ENCODE measurements at regions not wholly inside any gene's neighbourhood (a gene's known extent, or its start where the extent isn't known, plus 50 kb on each side); places are given as distances from the start of the nearest gene placed in this dataset.

DNA sequence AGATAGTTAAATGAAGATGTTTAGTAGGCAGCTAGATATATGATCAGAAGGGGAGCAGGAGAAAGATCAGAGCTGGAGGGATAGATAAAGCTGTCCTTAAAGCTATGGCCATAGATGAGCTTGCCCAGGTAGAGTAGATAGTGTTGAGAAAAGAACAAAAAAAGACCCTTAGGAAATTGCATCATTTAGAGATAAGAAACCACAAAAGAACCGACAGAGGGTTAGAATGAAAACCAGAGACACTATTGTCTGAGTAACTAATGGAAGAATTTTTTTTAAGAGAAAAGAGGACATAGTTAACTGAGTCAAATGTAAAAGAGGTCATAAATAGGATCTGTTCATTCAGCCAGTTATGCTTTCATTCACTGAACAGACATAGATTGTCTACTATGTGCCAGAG lies 101.8 kb downstream of the TNFAIP3 start (continued):
- TF ChIP-seq, protein P1, sequence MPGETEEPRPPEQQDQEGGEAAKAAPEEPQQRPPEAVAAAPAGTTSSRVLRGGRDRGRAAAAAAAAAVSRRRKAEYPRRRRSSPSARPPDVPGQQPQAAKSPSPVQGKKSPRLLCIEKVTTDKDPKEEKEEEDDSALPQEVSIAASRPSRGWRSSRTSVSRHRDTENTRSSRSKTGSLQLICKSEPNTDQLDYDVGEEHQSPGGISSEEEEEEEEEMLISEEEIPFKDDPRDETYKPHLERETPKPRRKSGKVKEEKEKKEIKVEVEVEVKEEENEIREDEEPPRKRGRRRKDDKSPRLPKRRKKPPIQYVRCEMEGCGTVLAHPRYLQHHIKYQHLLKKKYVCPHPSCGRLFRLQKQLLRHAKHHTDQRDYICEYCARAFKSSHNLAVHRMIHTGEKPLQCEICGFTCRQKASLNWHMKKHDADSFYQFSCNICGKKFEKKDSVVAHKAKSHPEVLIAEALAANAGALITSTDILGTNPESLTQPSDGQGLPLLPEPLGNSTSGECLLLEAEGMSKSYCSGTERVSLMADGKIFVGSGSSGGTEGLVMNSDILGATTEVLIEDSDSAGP (CRISPR knock-in tag; IDR thresholded peaks at IDR 0.05) = no peak
- TF ChIP-seq MCM3 (IDR thresholded peaks at IDR 0.05) = no peak
- TF ChIP-seq HDAC2 (IDR thresholded peaks at IDR 0.05) = peak; percentile 72; the same call in 1 of the 2 replicates
- 0 out of 4 replicates have a peak, but pooled peaks of 1 of the 2 experiments have one; percentile 4 for TF ChIP-seq FOXA3 (CRISPR knock-in tag; conservative IDR thresholded peaks at IDR 0.05 in 1 of 2, IDR thresholded peaks at IDR 0.05 in 1 of 2)
- TF ChIP-seq TCF7 (IDR thresholded peaks at IDR 0.05; ENCODE audit: borderline replicate concordance) = no peak
- no peak for TF ChIP-seq NR3C1 (CRISPR knock-in tag; IDR thresholded peaks at IDR 0.05)
- no peak for TF ChIP-seq RBM34 (IDR thresholded peaks at IDR 0.05; ENCODE audit: borderline replicate concordance, insufficient read depth, low read length)
- TF ChIP-seq KHSRP (IDR thresholded peaks at IDR 0.05) = no peak
- TF ChIP-seq TEAD1 (CRISPR knock-in tag; IDR thresholded peaks at IDR 0.05) = 0 out of 4 replicates have a peak, but pooled peaks of 1 of the 2 experiments have one; percentile 49
- no peak for TF ChIP-seq JUNB (CRISPR knock-in tag; conservative IDR thresholded peaks at IDR 0.05)
- no peak for TF ChIP-seq ZNF551 (CRISPR knock-in tag; IDR thresholded peaks at IDR 0.05)
- TF ChIP-seq NUFIP1 (IDR thresholded peaks at IDR 0.05; ENCODE audit: partially characterized antibody) = no peak
- no peak for TF ChIP-seq DNMT1 (IDR thresholded peaks at IDR 0.05)
- TF ChIP-seq PCBP1 (IDR thresholded peaks at IDR 0.05; ENCODE audit: low read depth, low read length, poor library complexity, severe bottlenecking) = no peak
- TF ChIP-seq, protein P2, sequence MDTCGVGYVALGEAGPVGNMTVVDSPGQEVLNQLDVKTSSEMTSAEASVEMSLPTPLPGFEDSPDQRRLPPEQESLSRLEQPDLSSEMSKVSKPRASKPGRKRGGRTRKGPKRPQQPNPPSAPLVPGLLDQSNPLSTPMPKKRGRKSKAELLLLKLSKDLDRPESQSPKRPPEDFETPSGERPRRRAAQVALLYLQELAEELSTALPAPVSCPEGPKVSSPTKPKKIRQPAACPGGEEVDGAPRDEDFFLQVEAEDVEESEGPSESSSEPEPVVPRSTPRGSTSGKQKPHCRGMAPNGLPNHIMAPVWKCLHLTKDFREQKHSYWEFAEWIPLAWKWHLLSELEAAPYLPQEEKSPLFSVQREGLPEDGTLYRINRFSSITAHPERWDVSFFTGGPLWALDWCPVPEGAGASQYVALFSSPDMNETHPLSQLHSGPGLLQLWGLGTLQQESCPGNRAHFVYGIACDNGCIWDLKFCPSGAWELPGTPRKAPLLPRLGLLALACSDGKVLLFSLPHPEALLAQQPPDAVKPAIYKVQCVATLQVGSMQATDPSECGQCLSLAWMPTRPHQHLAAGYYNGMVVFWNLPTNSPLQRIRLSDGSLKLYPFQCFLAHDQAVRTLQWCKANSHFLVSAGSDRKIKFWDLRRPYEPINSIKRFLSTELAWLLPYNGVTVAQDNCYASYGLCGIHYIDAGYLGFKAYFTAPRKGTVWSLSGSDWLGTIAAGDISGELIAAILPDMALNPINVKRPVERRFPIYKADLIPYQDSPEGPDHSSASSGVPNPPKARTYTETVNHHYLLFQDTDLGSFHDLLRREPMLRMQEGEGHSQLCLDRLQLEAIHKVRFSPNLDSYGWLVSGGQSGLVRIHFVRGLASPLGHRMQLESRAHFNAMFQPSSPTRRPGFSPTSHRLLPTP (IDR thresholded peaks at IDR 0.05; ENCODE audit: borderline replicate concordance, extremely low read depth, insufficient read length) = no peak
- TF ChIP-seq TAF1 (IDR thresholded peaks at IDR 0.05; ENCODE audit: control insufficient read depth, extremely low read depth, insufficient read depth, low read length, severe bottlenecking) = no peak
- no peak for TF ChIP-seq PRMT5 (CRISPR knock-in tag; IDR thresholded peaks at IDR 0.05)
- no peak for TF ChIP-seq RBM15 (IDR thresholded peaks at IDR 0.05; ENCODE audit: insufficient read depth, low read length)
- no peak for TF ChIP-seq GTF2E2 (tag; IDR thresholded peaks at IDR 0.05)
- no peak for TF ChIP-seq ZNF695 (CRISPR knock-in tag; IDR thresholded peaks at IDR 0.05)
- TF ChIP-seq PTBP1 (IDR thresholded peaks at IDR 0.05; ENCODE audit: low read depth, low read length) = no peak
- peak; percentile 85 for TF ChIP-seq EP300 (IDR thresholded peaks at IDR 0.05; ENCODE audit: low read length)
- TF ChIP-seq ZFP30 (CRISPR knock-in tag; IDR thresholded peaks at IDR 0.05; ENCODE audit: borderline replicate concordance) = no peak; the same call in 1 of the 2 replicates
- TF ChIP-seq CSDE1 (IDR thresholded peaks at IDR 0.05) = no peak

Measured in K562 (cell line).